Tibial nerve (tissue), 4 donors: ENCODE measurements at regions not wholly inside any gene's neighbourhood (a gene's known extent, or its start where the extent isn't known, plus 50 kb on each side); places are given as distances from the start of the nearest gene placed in this dataset.

ENCODE experiments used
- DNase-seq, 2 donors: peaks; one replicate each; pipeline ENCODE4 v3.0.0-alpha.2; 2019; ENCODE audit warnings: low spot score in 2 of 2
- H3K27ac ChIP-seq, 4 donors: fragments of 200-600 bp; sonication (generic) in 3 of 4; one replicate each; pipeline ENCODE4 v1.5.1; 2017 to 2019; ENCODE audit warnings: mild to moderate bottlenecking in 1 of 4
- H3K27me3 ChIP-seq, 2 donors: fragments of 200-600 bp; sonication (generic) in 1 of 2; one replicate each; pipeline versions ENCODE4 v1.5.1 to v1.6.0; 2017 to 2019
- H3K36me3 ChIP-seq, 3 donors: fragments of 200-600 bp; sonication (generic); one replicate each; pipeline ENCODE4 v1.5.1; 2018 to 2019
- H3K4me1 ChIP-seq, 4 donors: fragments of 200-600 bp; sonication (generic) in 3 of 4; one replicate each; pipeline ENCODE4 v1.5.1; 2017 to 2019
- H3K4me3 ChIP-seq, 4 donors: fragments of 200-600 bp; sonication (generic) in 3 of 4; one replicate each; pipeline ENCODE4 v1.5.1; 2017 to 2019; ENCODE audit warnings: mild to moderate bottlenecking in 1 of 4, moderate library complexity in 1 of 4
- H3K9me3 ChIP-seq, 4 donors: fragments of 200-600 bp; sonication (generic) in 3 of 4; one replicate each; pipeline ENCODE4 v1.5.1; 2017 to 2019
- CTCF ChIP-seq, 5 experiments: fragments of 200-600 bp in 3 of 5; fragments of 450-650 bp in 2 of 5; sonication (generic) in 3 of 5; IDR thresholded peaks; one replicate each; pipeline ENCODE4 v1.5.1; 2016 to 2019; ENCODE audit warnings: antibody characterized with exemption in 5 of 5, mild to moderate bottlenecking in 3 of 5, moderate library complexity in 2 of 5
- EP300 ChIP-seq, 2 donors: sonication (generic); formaldehyde crosslinking; IDR thresholded peaks; one replicate each; pipeline ENCODE4 v1.6.1; 2017; ENCODE audit warnings: antibody characterized with exemption in 2 of 2, mild to moderate bottlenecking in 1 of 2
- POLR2A ChIP-seq, 2 donors: fragments of 450-650 bp; IDR thresholded peaks; one replicate each; pipeline ENCODE4 v1.6.1; 2017; ENCODE audit warnings: antibody characterized with exemption in 2 of 2, mild to moderate bottlenecking in 2 of 2, moderate library complexity in 2 of 2
- WGBS, 2 donors: methylation state at CpG; one replicate each; pipeline ENCODE4 v1.1.5; 2018; 5-methylcytosine and 5-hydroxymethylcytosine counted together

- no peak for TF ChIP-seq CTCF (IDR thresholded peaks at IDR 0.05)
- TF ChIP-seq POLR2A (IDR thresholded peaks at IDR 0.05) = no peak
- TF ChIP-seq EP300 (IDR thresholded peaks at IDR 0.05) = no peak
- no peak for DNase-seq
- Histone ChIP-seq H3K4me1 (no peaks in the 10 kb centered on the region), H3K27me3 (no peaks in the 10 kb centered on the region), H3K27ac (no peak overlapping the region), H3K4me3 (no peak overlapping the region), H3K9me3 (peaks cover 0 to 3% (median 0%) of the 10 kb centered on the region in 4 donors), H3K36me3 (no peaks in the 10 kb centered on the region)
- 20 to 29% methylated on average over 2 of the region's 2 CpGs for WGBS, 2 donors
Measured at GRCh38 chr2:154992826-154993225, 294.3 kb downstream of the KCNJ3 start.

GRCh38 chr2:154978710-154979109, 280.2 kb downstream of the KCNJ3 start:
- no peaks in the 10 kb centered on the region for H3K27me3 ChIP-seq
- DNase-seq = no peak

GRCh38 chr2:154978244-154978643, 279.7 kb downstream of the KCNJ3 start:
- Histone ChIP-seq H3K27me3 (no peaks in the 10 kb centered on the region), H3K4me3 (no peak overlapping the region), H3K27ac (no peak overlapping the region), H3K4me1 (no peaks in the 10 kb centered on the region), H3K36me3 (no peaks in the 10 kb centered on the region), H3K9me3 (no peaks in the 10 kb centered on the region)
- no peak for TF ChIP-seq POLR2A (IDR thresholded peaks at IDR 0.05)
- TF ChIP-seq EP300 (IDR thresholded peaks at IDR 0.05) = no peak
- no peak for TF ChIP-seq CTCF (IDR thresholded peaks at IDR 0.05)
- 77 to 81% methylated on average over 4 of the region's 4 CpGs for WGBS, 2 donors
- no peak for DNase-seq

More at GRCh38 chr2:154978710-154979109, 280.2 kb downstream of the KCNJ3 start:
- Histone ChIP-seq H3K4me1 (no peaks in the 10 kb centered on the region), H3K9me3 (no peaks in the 10 kb centered on the region), H3K36me3 (no peaks in the 10 kb centered on the region), H3K27ac (no peak overlapping the region), H3K4me3 (no peak overlapping the region)
- TF ChIP-seq EP300 (IDR thresholded peaks at IDR 0.05) (no peak), POLR2A (IDR thresholded peaks at IDR 0.05) (no peak), CTCF (IDR thresholded peaks at IDR 0.05) (no peak)
- WGBS, 2 donors = 66 to 73% methylated on average over 3 of the region's 3 CpGs

- Histone ChIP-seq H3K27me3 (no peaks in the 10 kb centered on the region), H3K4me3 (no peak overlapping the region), H3K4me1 (no peaks in the 10 kb centered on the region), H3K27ac (no peak overlapping the region), H3K9me3 (no peaks in the 10 kb centered on the region), H3K36me3 (no peaks in the 10 kb centered on the region)
- 60 to 71% methylated on average over 2 of the region's 2 CpGs for WGBS, 2 donors
- TF ChIP-seq CTCF (IDR thresholded peaks at IDR 0.05) (no peak), POLR2A (IDR thresholded peaks at IDR 0.05) (no peak), EP300 (IDR thresholded peaks at IDR 0.05) (no peak)
- DNase-seq = no peak
Measured at GRCh38 chr2:154974041-154974440, 275.5 kb downstream of the KCNJ3 start.

GRCh38 chr2:154963511-154963910, 265.0 kb downstream of the KCNJ3 start:
- H3K4me1 ChIP-seq = no peaks in the 10 kb centered on the region
- no peaks in the 10 kb centered on the region for H3K27me3 ChIP-seq
- 17 to 30% methylated on average over 1 of the region's 1 CpG for WGBS, 2 donors
- TF ChIP-seq POLR2A (IDR thresholded peaks at IDR 0.05) = no peak
- TF ChIP-seq CTCF (IDR thresholded peaks at IDR 0.05) = no peak
- no peak for TF ChIP-seq EP300 (IDR thresholded peaks at IDR 0.05)
- H3K27ac ChIP-seq = no peak overlapping the region
- peaks cover 0 to 2% (median 0%) of the 10 kb centered on the region in 4 donors for H3K9me3 ChIP-seq
- no peak overlapping the region for H3K4me3 ChIP-seq
- no peak for DNase-seq
- H3K36me3 ChIP-seq = no peaks in the 10 kb centered on the region
